B cell (primary cell): ENCODE measurements at regions not wholly inside any gene's neighbourhood (a gene's known extent, or its start where the extent isn't known, plus 50 kb on each side); places are given as distances from the start of the nearest gene placed in this dataset.

Source experiments
- ATAC-seq: fragments of 200-7000 bp; cut with Tn5 transposase; one replicate; pipeline ENCODE4 v1.10.0; 2021; ENCODE audit warnings: low read depth, mild to moderate bottlenecking, moderate number of reproducible peaks, moderate library complexity
- CTCF ChIA-PET: fragments of 350-600 bp; sonication (Branson Sonifier 250); formaldehyde crosslinking; loops from one replicate; lab custom pipeline; 2021; ENCODE audit warnings: antibody characterized with exemption, inconsistent platforms; lab: Charles Lee
- POLR2A ChIA-PET: fragments of 350-600 bp; sonication (Branson Sonifier 250); formaldehyde crosslinking; loops from one replicate; lab custom pipeline; 2021; ENCODE audit warnings: antibody characterized with exemption; lab: Charles Lee
- DNase-seq: peaks from one replicate; pipeline ENCODE4 v3.0.0; 2013
- H2AFZ ChIP-seq: 2 replicates; pipeline ENCODE4 v1.6.1; 2012; ENCODE audit warnings: mild to moderate bottlenecking, low read depth, low read length; ENCODE audit not compliant: insufficient read depth, poor library complexity, severe bottlenecking
- H3K27ac ChIP-seq, 2 donors: 1 replicate in 1 of 2; 2 replicates in 1 of 2; pipeline ENCODE4 v1.5.1; 2012 to 2013; ENCODE audit warnings: low read length in 2 of 2, mild to moderate bottlenecking in 2 of 2, moderate library complexity in 1 of 2
- H3K27me3 ChIP-seq, 4 experiments: fragments of 200-600 bp in 1 of 4; sonication (generic) in 1 of 4; replicated peaks in 1 of 4; 1 replicate in 2 of 4; 2 replicates in 2 of 4; pipeline versions ENCODE4 v1.6.1 to v1.7.0; 2013 to 2016; ENCODE audit warnings: low read length in 3 of 4, mild to moderate bottlenecking in 2 of 4, mixed read lengths in 1 of 4, moderate library complexity in 1 of 4; ENCODE audit not compliant: insufficient read depth in 4 of 4, control insufficient read depth in 3 of 4; ENCODE audit errors: control extremely low read depth in 1 of 4
- H3K36me3 ChIP-seq, 2 experiments: replicated peaks in 1 of 2; 1 replicate in 1 of 2; 2 replicates in 1 of 2; pipeline versions ENCODE4 v1.6.1 to v1.7.1; 2013; ENCODE audit warnings: low read length in 1 of 2; ENCODE audit not compliant: insufficient read depth in 2 of 2, control insufficient read depth in 1 of 2; ENCODE audit errors: control extremely low read depth in 1 of 2, extremely low read depth in 1 of 2
- H3K4me1 ChIP-seq, 2 donors: fragments of 200-600 bp in 1 of 2; sonication (generic) in 1 of 2; 1 replicate in 1 of 2; 2 replicates in 1 of 2; pipeline versions ENCODE4 v1.5.1 to v1.6.1; 2013 to 2017; ENCODE audit warnings: low read length in 2 of 2; ENCODE audit not compliant: control insufficient read depth in 2 of 2, insufficient read depth in 2 of 2
- H3K4me2 ChIP-seq: replicated peaks from 2 replicates; pipeline ENCODE3; 2012; ENCODE audit warnings: mild to moderate bottlenecking, low read depth, low read length; ENCODE audit not compliant: poor library complexity, severe bottlenecking
- H3K4me3 ChIP-seq, 5 experiments: fragments of 200-600 bp in 1 of 5; sonication (generic) in 1 of 5; 1 replicate in 3 of 5; 2 replicates in 2 of 5; pipeline versions ENCODE4 v1.5.1 to v1.7.0; 2011 to 2016; ENCODE audit warnings: low read length in 4 of 5, mild to moderate bottlenecking in 4 of 5, low read depth in 2 of 5, control low read depth in 1 of 5, moderate library complexity in 1 of 5; ENCODE audit not compliant: insufficient read depth in 1 of 5; ENCODE audit errors: control extremely low read depth in 1 of 5, extremely low read depth in 1 of 5
- H3K79me2 ChIP-seq: fragments of 200-600 bp; sonication (generic); one replicate; pipeline ENCODE4 v1.6.0; 2016; ENCODE audit warnings: low read length; ENCODE audit not compliant: control insufficient read depth, insufficient read depth
- H3K9ac ChIP-seq: fragments of 200-600 bp; sonication (generic); 2 replicates; pipeline ENCODE4 v1.6.1; 2017; ENCODE audit warnings: mild to moderate bottlenecking, low read length, moderate library complexity
- H3K9me3 ChIP-seq, 3 donors: one replicate each; pipeline versions ENCODE4 v1.6.1 to v1.7.1; 2013; ENCODE audit warnings: low read length in 2 of 3; ENCODE audit not compliant: control insufficient read depth in 2 of 3, insufficient read depth in 1 of 3; ENCODE audit errors: control extremely low read depth in 1 of 3
- H4K20me1 ChIP-seq: 2 replicates; pipeline ENCODE4 v1.6.0; 2012; ENCODE audit warnings: mild to moderate bottlenecking, low read length; ENCODE audit not compliant: insufficient read depth, control insufficient read depth, poor library complexity, severe bottlenecking
- H3K27ac Mint-ChIP-seq: one replicate; pipeline ENCODE4 v1.8.0; 2021; ENCODE audit warnings: mixed read lengths
- H3K27me3 Mint-ChIP-seq: one replicate; pipeline ENCODE4 v1.8.0; 2021; ENCODE audit warnings: mixed read lengths
- H3K4me1 Mint-ChIP-seq: one replicate; pipeline ENCODE4 v1.8.0; 2021; ENCODE audit warnings: mixed read lengths
- H3K4me3 Mint-ChIP-seq: one replicate; pipeline ENCODE4 v1.8.0; 2021; ENCODE audit warnings: mixed read lengths
- H3K9me3 Mint-ChIP-seq: one replicate; pipeline ENCODE4 v1.8.0; 2022; ENCODE audit warnings: mixed read lengths; ENCODE audit not compliant: insufficient read depth
- CTCF ChIP-seq: fragments of 200-600 bp; IDR thresholded peaks from one replicate; pipeline ENCODE4 v1.8.0; 2022; ENCODE audit warnings: antibody characterized with exemption, mild to moderate bottlenecking
- EZH2 ChIP-seq: IDR thresholded peaks from 2 replicates; pipeline ENCODE4 v1.6.1; 2012; ENCODE audit warnings: borderline replicate concordance, low read depth, mild to moderate bottlenecking, moderate library complexity, low read length; ENCODE audit not compliant: insufficient read depth, poor library complexity, severe bottlenecking
- WGBS: methylation state at CpG from one replicate; pipeline ENCODE4 v1.1.5; 2013; ENCODE audit warnings: missing lambda C conversion rate; ENCODE audit not compliant: insufficient coverage; 5-methylcytosine and 5-hydroxymethylcytosine counted together
- intact Hi-C: fragments of 100-400 bp; cut with micrococcal nuclease; formaldehyde crosslinking; loops from one replicate; pipeline ENCODE4 v1.10.0; 2022

- H4K20me1 ChIP-seq, result no peaks in the 10 kb centered on the region
- H3K9me3 ChIP-seq, result peaks cover 0 to 21% (median 0%) of the 10 kb centered on the region in 3 donors
- Mint-ChIP-seq H3K4me3 (no peak overlapping the region), H3K27ac (no peak overlapping the region), H3K9me3 (no peaks in the 10 kb centered on the region), H3K4me1 (no peaks in the 10 kb centered on the region), H3K27me3 (no peaks in the 10 kb centered on the region)
- no peak overlapping the region for H3K9ac ChIP-seq
- 100% methylated on average over 4 of the region's 8 CpGs for WGBS
- ATAC-seq (no peak), DNase-seq (no peak)
- no peaks in the 10 kb centered on the region for H3K79me2 ChIP-seq
- no peaks in the 10 kb centered on the region for H3K27me3 ChIP-seq
- no peak overlapping the region for H3K4me2 ChIP-seq
- ChIA-PET CTCF (no interaction called here), POLR2A (no interaction called here)
- no peaks in the 10 kb centered on the region for H3K36me3 ChIP-seq
- H3K4me3 ChIP-seq, result no peak overlapping the region
- no peak for TF ChIP-seq CTCF
- no peak for TF ChIP-seq EZH2
- intact Hi-C loops, result no loop called here
- H2AFZ ChIP-seq, result no peak overlapping the region
- H3K4me1 ChIP-seq, result no peaks in the 10 kb centered on the region
- H3K27ac ChIP-seq, result no peak overlapping the region
Measured at GRCh38 chr7:67992287-67992686, 995.7 kb downstream of the TYW1 start.

GRCh38 chr7:68005992-68006391 is 1009.4 kb downstream of the TYW1 start:
- Histone ChIP-seq H3K79me2 (no peaks in the 10 kb centered on the region), H3K36me3 (no peaks in the 10 kb centered on the region), H2AFZ (no peak overlapping the region), H3K9ac (no peak overlapping the region), H3K9me3 (peaks cover 0 to 22% (median 2%) of the 10 kb centered on the region in 3 donors), H3K27me3 (no peaks in the 10 kb centered on the region), H3K4me3 (no peak overlapping the region), H4K20me1 (no peaks in the 10 kb centered on the region), H3K4me2 (no peak overlapping the region), H3K27ac (no peak overlapping the region), H3K4me1 (no peaks in the 10 kb centered on the region)
- H3K27me3 Mint-ChIP-seq, result no peaks in the 10 kb centered on the region
- H3K4me3 Mint-ChIP-seq, result no peak overlapping the region
- no peak overlapping the region for H3K27ac Mint-ChIP-seq
- POLR2A ChIA-PET, result no interaction called here
- CTCF ChIA-PET, result no interaction called here
- 93% methylated on average over 4 of the region's 6 CpGs for WGBS
- H3K4me1 Mint-ChIP-seq, result no peaks in the 10 kb centered on the region
- intact Hi-C loops, result no loop called here
- no peak for TF ChIP-seq CTCF
- H3K9me3 Mint-ChIP-seq, result peaks cover 7% of the 10 kb centered on the region
- no peak for ATAC-seq
- no peak for DNase-seq
